GM18907 (cell line): ENCODE measurements at regions not wholly inside any gene's neighbourhood (a gene's known extent, or its start where the extent isn't known, plus 50 kb on each side); places are given as distances from the start of the nearest gene placed in this dataset.
"Not testable (repeated sequence)": the region's sequence is repeated elsewhere in the genome, so short reads cannot be mapped to it uniquely, and the experiment has no call there.

Experiments
- ATAC-seq: cut with Tn5 transposase; IDR thresholded peaks from one replicate; pipeline ENCODE4 v1.9.1; 2021; ENCODE audit warnings: mild to moderate bottlenecking, moderate library complexity; ENCODE audit not compliant: unreplicated experiment

DNA sequence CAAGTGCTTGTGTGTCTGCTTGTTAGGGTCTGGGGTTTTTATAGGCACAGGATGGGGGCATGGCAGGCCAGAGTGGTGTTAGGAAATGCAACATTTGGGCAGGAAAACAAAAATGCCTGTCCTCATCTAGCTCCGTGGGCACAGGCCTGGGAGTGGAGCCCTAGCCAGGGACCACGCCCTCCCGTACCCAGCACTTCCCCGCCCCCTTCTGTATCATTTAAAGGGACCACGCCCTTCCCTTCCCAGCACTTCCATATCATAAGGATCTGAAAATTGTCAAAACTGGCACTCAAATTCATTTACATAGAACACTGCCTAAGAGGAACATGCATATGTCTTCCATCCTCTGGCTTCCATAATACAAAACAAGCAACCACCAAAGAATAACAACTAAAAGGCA is 185.8 kb downstream of the B3GLCT start:
- no peak for ATAC-seq

DNA sequence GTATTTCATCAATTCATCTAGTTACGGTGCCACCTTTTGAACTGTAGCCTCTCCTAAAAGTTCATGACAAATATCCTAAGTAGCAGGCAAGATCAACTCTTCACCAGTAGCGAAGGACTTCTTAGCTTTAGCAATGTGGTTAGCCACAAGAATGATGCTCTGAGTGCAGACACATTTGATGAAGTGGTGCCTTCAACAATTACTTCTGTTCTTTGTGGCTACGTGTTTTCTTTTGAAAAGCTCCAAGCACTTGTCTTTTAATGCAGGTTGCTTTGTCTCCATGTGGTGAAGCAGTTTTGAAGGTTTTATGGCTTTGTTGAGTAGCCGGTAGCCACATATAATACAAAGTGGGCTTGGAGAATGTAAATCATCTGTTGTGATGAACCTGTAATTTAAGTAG is 194.7 kb downstream of the B3GLCT start:
- ATAC-seq: no peak

- no peak for ATAC-seq
Measured at GRCh38 chr13:31395090-31395489, 195.3 kb downstream of the B3GLCT start.

DNA sequence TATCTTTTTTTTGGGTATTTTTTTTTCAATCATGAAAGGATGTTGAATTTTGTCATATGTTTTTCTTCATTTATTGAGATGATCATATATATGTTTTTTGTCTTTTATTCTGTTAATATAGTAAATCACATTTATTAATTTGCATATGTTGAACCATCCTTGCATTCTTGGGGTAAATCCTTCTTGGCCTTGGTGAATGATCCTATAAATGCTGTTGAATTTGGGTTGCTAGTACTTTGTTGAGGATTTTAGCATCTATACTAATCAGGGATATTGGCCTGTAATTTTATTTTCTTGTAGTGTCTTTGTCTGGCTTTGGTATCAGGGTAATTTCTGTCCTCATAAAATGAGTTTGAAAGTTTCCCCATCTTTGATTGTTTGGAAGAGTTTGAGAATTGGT is 199.9 kb downstream of the B3GLCT start:
- no peak for ATAC-seq

DNA sequence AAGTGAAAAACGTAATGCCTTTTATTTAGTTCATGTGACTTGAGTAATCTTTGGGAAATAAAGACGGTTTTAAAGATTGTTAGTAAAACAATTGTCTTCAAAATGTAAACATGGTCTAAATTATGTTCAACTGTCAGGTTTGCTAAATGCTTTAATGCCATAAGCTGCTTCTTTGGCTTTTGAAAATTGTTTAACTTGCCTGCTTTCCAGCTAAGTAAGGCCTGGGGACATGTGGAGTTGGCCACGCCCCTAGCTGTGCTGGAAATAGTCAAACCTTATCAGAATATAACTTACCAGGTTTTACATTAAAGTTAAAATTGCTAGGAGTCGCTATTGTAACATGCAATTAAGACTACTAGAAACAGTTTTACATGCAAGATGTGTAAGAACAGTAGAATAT is 203.9 kb downstream of the B3GLCT start:
- ATAC-seq: not testable (repeated sequence)

DNA sequence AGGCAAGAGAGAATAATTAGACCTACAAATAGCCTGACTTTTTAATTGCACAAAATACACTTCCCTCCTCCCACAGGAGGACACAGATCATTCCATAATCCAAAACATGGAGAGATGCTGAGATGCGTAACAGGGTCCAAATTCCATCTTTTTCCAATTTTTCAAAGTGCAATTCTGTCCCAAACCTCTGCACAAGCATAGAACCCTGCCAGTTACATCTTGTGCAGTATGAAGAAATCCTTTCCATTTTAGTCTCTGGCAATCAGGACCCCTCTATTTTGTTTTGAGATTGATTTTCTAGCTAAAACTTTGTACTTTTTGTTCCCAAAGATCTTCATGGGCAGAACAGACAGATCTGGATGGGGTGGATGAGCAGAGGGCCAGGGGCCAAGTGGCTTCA is 209.2 kb downstream of the B3GLCT start:
- ATAC-seq: no peak

- ATAC-seq: no peak
Measured at GRCh38 chr13:31409678-31410356, 210.0 kb downstream of the B3GLCT start.

GRCh38 chr13:31413516-31413915 is 213.7 kb downstream of the B3GLCT start:
- ATAC-seq: no peak

GRCh38 chr13:31416066-31416465 is 216.3 kb downstream of the B3GLCT start:
- ATAC-seq: no peak

GRCh38 chr13:31418186-31418585 is 218.4 kb downstream of the B3GLCT start:
- no peak for ATAC-seq

GRCh38 chr13:31421756-31422155 is 222.0 kb downstream of the B3GLCT start:
- ATAC-seq: no peak

GRCh38 chr13:31424130-31424729 is 224.5 kb downstream of the B3GLCT start:
- peak; percentile 98 for ATAC-seq

- no peak for ATAC-seq
Measured at GRCh38 chr13:31426395-31426794, 226.6 kb downstream of the B3GLCT start.

- ATAC-seq: no peak
Measured at GRCh38 chr13:31427151-31428100, 227.7 kb downstream of the B3GLCT start.

GRCh38 chr13:31431722-31432137 is 232.0 kb downstream of the B3GLCT start:
- ATAC-seq: no peak

GRCh38 chr13:31433207-31433606 is 233.4 kb downstream of the B3GLCT start:
- ATAC-seq: no peak

DNA sequence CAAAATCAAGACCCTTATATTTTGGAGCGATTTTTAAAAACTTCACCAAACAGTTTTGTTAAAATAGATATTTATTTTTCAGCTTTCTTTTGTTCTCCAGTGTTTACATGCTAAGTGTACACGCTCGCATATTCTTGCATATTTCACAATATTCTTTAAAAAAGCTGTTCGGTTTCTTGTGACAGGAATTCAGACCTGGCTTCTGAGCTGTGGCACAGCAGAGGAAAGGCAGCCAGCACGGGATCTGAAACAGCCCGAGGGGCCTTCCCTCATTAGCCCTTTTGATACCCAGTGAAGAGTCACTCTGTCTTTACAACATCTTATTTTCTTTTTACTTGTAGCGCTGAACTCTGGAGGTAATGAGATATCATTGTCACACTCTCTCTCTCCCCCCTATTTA is 234.0 kb downstream of the B3GLCT start:
- ATAC-seq: no peak

- ATAC-seq: no peak
Measured at GRCh38 chr13:31434613-31435012, 234.8 kb downstream of the B3GLCT start.

DNA sequence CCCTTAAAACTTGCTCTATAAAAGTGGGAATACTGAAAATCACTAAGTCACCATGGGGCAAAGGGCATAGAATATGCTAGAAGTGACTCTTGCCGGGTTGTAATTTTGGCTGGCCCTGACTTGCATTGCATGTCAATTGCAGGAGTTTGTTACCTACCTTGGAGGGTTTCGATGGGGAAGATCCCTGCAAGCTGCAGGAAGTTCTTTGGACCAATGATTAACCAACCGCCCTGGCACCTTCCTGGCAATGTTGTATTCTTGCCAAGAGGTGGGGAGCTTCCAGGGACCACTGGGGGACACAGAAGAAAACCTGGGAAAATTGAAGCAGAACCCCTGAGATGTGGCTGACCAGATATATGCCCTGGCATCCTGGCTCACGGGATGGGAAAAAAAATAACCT is 235.8 kb downstream of the B3GLCT start:
- ATAC-seq: no peak

DNA sequence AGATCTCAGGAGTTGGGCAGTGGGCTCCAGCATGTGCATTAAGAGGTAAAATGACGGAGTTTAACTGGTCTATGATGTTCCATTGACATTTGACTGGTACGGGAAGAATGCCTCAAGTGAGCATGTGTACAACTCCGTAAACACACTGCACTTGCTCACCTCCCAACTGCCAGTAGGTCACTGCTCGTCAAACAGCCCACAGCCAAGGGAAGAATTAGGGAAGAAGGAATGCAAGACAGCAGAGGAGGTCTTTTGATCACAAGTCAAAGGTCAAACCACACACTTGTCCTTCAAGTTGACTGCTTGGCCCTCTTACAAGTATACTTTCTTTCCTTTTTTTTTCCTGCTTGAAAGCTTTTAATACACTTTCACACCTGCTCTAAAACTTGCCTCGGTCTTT is 236.7 kb downstream of the B3GLCT start:
- ATAC-seq: no peak

DNA sequence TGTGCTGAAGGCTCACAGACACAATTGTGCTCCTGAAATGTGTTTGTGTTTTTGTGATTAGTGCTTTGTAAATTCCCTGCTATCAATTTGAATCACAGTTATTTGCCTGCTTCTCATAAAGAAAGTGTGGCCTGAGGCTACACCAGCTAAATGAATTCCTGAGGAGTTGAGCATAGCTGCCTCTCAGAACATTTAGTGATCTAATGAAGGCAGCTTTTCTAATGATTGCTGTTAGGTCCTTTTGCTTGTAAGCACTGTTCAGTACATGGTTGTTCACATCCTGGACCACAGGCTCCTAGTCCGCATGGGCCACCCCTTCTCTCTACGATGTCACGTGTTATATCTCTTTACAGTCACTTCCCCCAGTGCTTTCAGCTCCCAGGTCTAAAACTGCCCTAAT is 238.2 kb downstream of the B3GLCT start:
- no peak for ATAC-seq

- no peak for ATAC-seq
Measured at GRCh38 chr13:31440132-31440531, 240.4 kb downstream of the B3GLCT start.
